ENCODE measurements at regions not wholly inside any gene's neighbourhood (a gene's known extent, or its start where the extent isn't known, plus 50 kb on each side); places are given as distances from the start of the nearest gene placed in this dataset.
"Not testable (repeated sequence)": the region's sequence is repeated elsewhere in the genome, so short reads cannot be mapped to it uniquely, and the experiment has no call there.

- no peak for DNase-seq
Measured at GRCh38 chrX:124720532-124720931, 374.2 kb downstream of the SH2D1A start.

GRCh38 chrX:124725502-124725901 lies 379.1 kb downstream of the SH2D1A start:
- DNase-seq: no peak

- DNase-seq: no peak
Measured at GRCh38 chrX:124726292-124726691, 379.9 kb downstream of the SH2D1A start.

DNA sequence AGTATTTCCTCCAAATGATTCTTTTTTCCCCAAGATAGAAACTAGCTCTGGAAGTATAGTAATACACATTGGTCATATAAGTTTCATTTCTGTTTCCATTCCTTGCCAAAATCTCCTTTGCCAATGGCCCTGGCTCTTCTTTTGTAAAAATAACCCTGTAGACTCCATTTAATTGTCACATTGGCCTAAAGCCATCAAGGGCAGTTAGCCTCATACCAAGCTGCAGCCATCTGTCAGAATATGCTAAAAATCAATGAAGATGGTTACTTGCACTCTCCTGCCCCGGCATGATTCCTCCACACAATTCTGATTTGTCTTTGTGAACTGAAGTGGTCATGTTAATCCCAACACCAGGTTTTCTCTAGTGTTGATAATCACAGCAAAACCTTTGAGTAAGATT lies 380.5 kb downstream of the SH2D1A start:
- DNase-seq: no peak

DNA sequence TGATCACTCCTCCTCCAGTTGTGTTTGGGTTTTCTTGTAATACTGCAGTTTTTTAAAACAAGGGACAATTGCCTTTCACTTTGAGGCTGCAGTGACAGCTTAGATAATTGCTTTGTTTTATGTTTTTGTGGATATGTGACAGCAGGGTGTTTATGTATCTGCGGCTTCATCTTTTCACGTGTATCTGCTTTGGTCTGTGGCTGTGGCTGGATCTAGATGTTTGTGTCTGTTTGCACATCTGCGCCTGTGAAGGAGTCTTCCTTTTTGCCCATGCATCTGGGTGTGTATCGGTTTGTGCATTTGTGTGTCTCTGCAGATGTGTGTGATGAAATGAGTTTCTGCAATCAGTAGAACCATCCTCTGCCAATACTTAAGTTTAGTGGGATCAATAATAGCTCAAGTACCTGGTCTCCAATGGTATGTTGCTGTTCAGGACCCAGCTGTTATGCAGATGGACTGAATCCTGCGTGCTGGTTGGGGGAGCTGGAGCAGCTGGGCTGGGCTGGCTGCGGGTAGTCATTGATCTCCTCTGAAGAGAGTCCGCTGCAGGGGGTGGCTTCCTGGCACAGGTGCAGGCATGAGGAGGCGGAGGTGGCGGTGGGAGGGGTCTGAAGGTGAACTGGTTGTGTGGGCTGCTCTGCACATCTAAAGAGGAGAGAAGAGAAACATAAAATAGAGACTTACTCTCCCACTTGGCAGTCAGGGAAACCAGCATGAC lies 390.3 kb downstream of the SH2D1A start:
- peak; percentile 6 for DNase-seq

- DNase-seq: no peak
Measured at GRCh38 chrX:124737771-124738170, 391.4 kb downstream of the SH2D1A start.

GRCh38 chrX:124747295-124747694 lies 400.9 kb downstream of the SH2D1A start:
- DNase-seq: no peak

DNA sequence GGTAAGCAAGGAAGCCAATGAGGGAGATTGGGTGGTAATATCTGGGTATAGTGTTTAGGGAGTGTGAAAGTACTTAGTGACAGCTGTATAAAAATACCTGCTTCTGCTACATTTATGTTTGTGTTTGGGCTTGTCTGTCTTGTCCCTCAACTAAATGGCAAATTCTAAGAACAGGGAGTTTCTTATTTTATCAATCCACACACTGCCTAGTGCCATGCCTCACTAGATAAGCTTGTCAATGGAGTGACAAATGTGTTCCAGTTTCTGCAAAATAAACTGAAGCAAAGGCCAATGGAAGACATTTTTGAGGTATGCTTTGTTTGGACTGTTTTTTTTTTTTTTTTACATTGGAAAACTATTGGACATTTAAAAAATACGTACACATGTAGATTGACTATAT lies 418.0 kb downstream of the SH2D1A start:
- DNase-seq: no peak

GRCh38 chrX:124769166-124769565 lies 422.8 kb downstream of the SH2D1A start:
- no peak for DNase-seq

DNA sequence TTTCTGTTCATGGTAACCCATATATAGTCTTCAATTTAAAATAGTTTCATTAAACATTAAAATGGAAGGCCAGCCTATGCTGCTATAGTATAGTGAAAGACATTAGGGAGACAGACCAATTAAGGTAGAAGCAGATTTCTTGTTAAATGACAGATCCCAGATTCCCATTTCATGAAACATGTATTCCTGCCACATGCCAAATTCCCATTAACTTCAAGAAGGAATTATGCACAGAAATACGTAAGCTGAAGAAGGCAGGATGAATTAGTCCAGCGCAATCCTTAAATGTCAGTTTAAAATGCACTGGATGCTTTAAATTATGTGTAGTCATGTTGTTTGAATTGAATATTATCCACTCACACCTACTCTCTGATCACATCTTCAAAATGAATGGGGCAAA lies 424.9 kb downstream of the SH2D1A start:
- no peak for DNase-seq

DNA sequence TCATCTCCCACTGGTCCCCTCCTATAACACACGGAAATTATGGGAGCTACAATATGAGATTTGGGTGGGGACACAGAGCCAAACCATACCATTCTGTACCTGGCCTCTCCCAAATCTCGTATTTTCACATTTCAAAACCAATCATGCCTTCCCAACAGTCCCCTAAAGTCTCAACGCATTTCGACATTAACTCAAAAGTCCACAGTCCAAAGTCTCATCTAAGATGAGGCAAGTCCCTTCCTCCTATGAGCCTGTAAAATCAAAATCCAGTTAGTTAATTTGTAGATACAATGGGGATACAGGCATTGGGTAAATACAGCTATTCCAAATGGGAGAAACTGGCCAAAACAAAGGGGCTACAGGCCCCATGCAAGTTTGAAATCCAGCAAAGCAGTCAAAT lies 441.9 kb downstream of the SH2D1A start:
- DNase-seq: not testable (repeated sequence)

GRCh38 chrX:124789874-124790273 lies 443.5 kb downstream of the SH2D1A start:
- not testable (repeated sequence) for DNase-seq

DNA sequence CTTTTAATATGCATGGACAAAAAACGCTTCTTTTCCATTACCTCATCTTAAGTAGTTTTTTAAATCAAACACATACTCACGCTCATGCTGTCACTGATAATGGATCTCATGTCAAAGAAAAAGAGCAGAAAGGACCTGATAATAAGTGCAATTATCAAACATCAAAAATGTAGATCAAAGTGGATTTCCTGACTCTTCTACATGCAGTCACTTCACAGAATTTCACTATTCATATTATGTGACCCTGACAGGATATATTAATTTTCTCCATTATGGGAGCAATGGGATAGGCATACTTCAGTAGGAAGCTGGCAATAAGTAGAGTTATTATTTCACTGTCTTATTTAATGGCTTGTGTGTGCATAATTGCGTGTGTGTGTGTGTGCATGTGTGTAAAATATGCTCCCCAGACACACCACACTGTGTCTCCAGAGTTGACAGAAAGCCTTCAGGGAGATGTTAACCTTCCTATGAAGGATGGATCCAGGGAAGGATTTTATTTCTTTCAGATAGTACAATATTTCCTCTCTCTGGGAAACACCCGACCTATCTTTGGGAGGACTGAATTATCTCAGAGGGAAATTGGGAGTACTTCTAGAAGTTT lies 445.2 kb downstream of the SH2D1A start:
- DNase-seq: no peak

- DNase-seq: no peak
Measured at GRCh38 chrX:124796989-124797388, 450.6 kb downstream of the SH2D1A start.

DNA sequence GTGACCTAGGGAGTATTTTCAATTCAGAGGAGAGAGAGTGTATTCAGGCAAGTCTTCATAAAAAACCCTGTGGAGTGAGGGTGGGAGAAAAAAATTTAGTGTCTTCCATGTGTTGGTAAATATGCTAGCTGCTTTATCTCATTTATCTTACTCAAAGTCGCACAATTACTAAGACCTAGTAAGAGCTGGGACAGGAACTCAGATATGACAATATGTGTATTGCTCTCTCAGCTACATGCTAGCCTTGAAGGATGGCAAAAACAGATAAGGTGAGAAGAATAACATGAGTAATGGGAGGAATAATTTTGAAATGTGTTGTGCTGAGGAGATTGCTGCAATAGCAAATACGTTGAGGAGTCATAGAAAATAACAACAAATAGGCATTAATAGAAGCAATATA lies 458.6 kb downstream of the SH2D1A start:
- DNase-seq: no peak

- DNase-seq: no peak
Measured at GRCh38 chrX:124805486-124805885, 459.1 kb downstream of the SH2D1A start.

- no peak for DNase-seq
Measured at GRCh38 chrX:124814106-124814505, 467.7 kb downstream of the SH2D1A start.

- DNase-seq: no peak
Measured at GRCh38 chrX:124818033-124818432, 471.7 kb downstream of the SH2D1A start.

GRCh38 chrX:124818764-124819163 lies 472.4 kb downstream of the SH2D1A start:
- no peak for DNase-seq

DNA sequence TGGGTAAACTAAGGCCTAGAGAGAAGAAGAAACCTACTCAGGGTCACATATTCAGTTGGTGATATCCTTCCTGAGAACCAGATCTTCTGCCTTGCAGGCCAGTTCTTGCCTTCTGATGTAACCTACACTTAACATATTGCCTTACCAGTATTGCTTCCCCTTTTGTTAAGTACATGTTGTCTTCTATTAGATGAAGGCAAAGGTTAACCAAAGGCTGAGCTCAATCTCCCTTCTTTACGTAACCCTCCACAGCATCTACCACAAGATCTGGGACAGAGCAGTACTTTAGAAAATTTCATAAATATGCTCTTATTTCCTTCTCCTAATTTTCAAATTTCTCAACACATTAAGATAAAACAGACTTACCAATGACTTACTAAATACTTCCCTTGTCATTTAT lies 474.4 kb downstream of the SH2D1A start:
- DNase-seq: no peak

DNA sequence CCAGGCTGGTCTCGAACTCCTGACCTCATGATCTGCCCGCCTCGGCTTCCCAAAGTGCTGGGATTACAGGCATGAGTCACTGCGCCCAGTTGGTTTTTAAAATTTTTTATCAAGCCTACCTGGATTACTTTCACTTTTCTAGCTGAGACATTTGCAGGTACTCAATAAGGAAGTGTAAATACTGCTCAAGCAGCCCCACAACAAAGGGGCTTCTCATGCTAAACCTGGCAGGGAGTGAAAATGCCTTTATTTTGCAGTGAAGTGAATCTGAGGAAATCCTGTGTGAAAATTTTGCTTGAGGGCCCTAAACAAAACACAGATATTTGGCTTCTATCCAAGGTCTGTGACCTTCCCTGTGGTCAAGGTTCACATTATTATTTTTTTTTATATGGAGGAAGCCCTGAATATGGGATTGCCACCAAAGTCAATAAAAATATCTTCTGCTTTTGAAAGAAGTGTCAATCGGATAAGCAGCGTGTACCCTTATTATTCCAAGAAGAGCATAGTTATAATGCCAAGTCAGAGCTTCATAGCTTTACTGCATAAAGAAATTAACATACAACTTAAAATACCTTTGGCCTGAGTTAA lies 481.0 kb downstream of the SH2D1A start:
- no peak for DNase-seq

DNA sequence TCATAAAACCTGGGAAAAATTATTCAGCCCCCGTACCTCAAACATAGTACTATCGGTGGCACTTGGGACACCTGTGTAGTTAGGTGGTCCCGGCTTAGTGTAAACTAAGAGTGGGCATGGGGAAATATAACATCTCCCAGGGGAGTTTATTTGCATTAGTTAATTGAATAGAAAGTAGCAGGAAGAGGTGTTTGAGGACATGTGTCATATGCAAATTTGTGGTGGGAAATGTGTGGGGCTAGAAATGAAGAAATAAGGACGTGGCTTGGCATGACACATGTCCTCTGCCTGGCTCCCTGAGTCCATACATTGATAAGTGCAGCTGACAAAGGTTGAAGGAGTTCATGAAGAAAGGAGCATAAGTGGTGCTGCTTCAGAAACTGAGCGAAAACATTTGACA lies 483.6 kb downstream of the SH2D1A start:
- DNase-seq: no peak

GRCh38 chrX:124836786-124837185 lies 482.9 kb upstream of the TEX13C start:
- no peak for DNase-seq

GRCh38 chrX:124842205-124842604 lies 477.5 kb upstream of the TEX13C start:
- no peak for DNase-seq

DNA sequence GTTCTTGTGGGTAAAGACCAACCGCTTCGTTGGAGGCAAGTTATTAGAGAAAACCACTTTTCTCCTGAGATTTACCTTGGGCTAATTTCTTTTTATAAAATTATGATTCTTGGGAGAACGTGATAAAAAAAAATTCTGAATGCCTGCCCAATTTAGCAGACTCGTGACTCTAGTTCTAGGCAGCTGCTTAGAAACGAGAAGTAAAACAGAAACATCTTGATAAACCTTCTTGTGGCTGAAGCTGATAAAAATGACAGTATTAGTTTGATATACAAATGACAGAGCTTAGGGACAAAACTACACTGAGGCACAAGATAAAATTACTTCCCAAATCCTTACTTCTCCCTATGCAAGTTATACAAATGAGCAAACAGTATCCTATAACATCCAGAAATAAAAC lies 458.9 kb upstream of the TEX13C start:
- no peak for DNase-seq

All from RPMI8226 (cell line).